Fibroblast of villous mesenchyme (primary cell): ENCODE measurements at regions not wholly inside any gene's neighbourhood (a gene's known extent, or its start where the extent isn't known, plus 50 kb on each side); places are given as distances from the start of the nearest gene placed in this dataset.
A peak's percentile ranks its signal among the peaks of the same experiment; 100 is the strongest.

Source experiments
- DNase-seq: peaks from one replicate; pipeline ENCODE4 v3.0.0-alpha.2; 2010; ENCODE audit warnings: low read depth
- H3K4me3 ChIP-seq: 2 replicates; pipeline ENCODE4 v1.5.1; 2011; ENCODE audit warnings: low read depth, mild to moderate bottlenecking, low read length
- TF ChIP-seq, protein P1 (sequence below): IDR thresholded peaks from 2 replicates; pipeline ENCODE4 v1.5.1; 2012; ENCODE audit warnings: low read depth, mild to moderate bottlenecking, low read length; ENCODE audit not compliant: insufficient read depth

DNA sequence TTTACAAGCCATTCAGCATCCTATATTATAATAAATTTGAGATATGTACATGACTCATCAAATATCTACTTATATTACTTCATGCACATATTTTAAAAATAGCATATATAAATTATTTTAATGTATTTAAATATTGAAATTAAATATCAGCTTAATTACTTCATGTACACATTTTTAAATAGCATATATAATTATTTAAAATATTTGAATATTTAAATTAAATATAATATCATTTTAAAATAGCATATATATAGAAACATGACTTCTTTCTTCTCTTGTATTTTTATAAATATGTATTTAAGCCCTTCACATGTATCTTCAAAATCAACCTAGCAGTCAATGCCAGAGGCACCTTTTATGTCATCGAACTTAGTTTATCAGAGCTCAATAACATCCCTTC is 298.8 kb upstream of the DSEL start:
- no peak for DNase-seq
- no peak overlapping the region for H3K4me3 ChIP-seq
- TF ChIP-seq, protein P1, sequence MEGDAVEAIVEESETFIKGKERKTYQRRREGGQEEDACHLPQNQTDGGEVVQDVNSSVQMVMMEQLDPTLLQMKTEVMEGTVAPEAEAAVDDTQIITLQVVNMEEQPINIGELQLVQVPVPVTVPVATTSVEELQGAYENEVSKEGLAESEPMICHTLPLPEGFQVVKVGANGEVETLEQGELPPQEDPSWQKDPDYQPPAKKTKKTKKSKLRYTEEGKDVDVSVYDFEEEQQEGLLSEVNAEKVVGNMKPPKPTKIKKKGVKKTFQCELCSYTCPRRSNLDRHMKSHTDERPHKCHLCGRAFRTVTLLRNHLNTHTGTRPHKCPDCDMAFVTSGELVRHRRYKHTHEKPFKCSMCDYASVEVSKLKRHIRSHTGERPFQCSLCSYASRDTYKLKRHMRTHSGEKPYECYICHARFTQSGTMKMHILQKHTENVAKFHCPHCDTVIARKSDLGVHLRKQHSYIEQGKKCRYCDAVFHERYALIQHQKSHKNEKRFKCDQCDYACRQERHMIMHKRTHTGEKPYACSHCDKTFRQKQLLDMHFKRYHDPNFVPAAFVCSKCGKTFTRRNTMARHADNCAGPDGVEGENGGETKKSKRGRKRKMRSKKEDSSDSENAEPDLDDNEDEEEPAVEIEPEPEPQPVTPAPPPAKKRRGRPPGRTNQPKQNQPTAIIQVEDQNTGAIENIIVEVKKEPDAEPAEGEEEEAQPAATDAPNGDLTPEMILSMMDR: no peak

DNA sequence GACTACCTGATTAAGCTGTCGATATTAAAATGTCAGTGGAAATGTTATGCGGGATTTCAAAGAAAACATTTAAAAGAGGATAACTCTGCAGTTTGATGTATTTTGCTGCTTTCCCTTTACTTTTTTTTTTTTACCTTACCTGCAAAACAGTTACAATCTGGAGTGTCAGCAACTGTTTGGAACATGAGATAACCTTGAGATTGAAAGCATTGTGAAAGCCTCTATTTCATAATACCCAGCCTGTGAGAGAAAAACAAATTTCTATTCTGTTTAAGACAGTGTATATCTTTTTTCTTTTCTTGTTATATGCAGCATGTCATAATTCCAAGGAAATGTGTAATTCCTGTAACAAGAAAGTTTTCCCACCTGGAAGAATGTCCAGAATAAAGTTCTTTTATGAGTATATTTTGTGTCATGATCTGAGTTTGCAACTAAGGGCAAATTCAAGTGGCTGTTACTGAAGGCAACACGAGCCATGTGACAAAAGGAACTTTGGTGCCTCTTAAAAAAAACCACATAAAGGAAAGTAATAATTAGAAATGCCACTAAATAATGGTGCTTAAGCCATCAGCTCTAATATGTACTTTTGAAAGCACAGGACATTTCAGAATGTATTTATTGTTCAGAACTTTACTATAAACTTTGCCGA is 297.0 kb upstream of the DSEL start:
- no peak for DNase-seq

DNA sequence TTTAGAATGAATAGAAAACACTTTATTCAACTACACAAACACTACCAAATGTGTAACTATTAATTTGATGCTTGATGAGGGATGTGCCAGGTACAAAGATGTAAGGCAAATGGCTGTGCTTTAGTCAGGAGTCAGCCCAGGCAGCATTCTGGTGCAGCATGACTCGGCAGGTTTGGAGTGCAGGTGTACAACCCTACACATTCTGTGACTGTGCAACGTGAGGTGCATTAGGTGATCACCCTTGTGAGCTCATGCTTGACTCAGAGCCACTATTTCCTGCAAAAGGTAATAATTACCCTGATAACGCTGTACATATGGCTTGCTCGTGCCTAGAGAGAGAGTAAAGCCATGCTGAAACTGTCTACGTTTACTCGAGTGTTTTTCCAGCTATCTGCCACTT is 288.7 kb upstream of the DSEL start:
- DNase-seq: no peak
- TF ChIP-seq, protein P1: no peak
- no peak overlapping the region for H3K4me3 ChIP-seq

More for the DNA sequence above, 297.0 kb upstream of the DSEL start:
- no peak overlapping the region for H3K4me3 ChIP-seq
- TF ChIP-seq, protein P1: no peak

DNA sequence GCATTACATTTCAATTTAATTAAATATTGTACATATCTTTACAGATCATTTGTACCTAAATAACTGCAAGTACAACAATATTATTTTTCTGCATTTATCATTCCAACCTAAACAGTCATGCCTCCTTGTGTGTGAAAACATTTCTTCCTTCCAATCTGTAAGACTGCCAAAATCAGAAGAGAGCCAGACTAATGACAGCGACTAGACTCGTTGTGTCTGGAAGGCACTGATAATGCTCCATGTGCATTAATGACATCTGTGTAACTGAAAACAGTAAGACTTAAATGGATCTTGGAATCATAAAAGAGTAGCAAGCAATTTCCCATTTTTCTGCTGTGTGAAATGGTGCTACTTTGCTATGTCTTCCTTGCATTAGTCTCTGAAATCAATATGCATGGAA is 278.0 kb upstream of the DSEL start:
- TF ChIP-seq, protein P1: no peak
- no peak overlapping the region for H3K4me3 ChIP-seq
- DNase-seq: peak; percentile 36

DNA sequence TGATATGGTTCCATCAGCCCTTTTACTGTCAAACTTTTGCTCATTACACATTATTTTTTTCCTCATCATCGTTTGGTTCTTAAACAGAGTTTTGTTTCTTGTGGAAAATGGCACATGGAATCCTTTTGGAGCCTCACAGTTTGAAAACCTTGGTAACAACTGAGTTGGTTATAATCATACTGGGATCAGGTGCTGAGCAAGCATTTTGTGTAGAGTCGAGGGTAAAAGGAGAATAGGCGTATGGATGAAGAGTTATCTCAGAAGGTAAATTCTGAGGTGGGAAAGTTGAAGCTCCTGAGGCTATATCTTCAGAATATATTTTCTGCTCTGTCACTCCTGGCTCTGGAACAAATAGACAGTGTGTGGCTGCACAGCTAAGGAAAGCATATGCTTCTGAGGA is 274.0 kb upstream of the DSEL start:
- TF ChIP-seq, protein P1: no peak
- no peak overlapping the region for H3K4me3 ChIP-seq
- no peak for DNase-seq

DNA sequence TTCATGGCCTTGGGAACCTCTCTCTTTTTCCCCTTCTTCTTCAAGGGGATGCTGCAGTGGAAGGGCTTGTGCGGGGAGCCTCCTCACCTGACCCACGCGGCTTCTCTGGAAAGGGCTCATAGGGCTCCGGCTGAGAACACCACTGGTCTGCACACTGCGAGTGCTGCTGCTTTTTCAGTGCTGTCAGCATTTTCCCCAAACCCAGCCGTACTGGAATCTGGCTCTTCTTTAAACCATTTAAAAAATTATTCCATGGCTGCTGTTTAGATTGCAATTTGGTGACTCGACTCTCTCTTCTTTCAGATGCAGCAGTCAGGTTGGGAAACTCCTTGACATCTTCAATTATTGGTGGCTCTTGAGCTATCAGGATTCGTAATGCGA is 272.6 kb upstream of the DSEL start:
- TF ChIP-seq, protein P1: no peak
- DNase-seq: no peak

More for the DNA sequence above, 272.6 kb upstream of the DSEL start:
- H3K4me3 ChIP-seq: no peak overlapping the region
